LoVo (cell line): ENCODE measurements at regions not wholly inside any gene's neighbourhood (a gene's known extent, or its start where the extent isn't known, plus 50 kb on each side); places are given as distances from the start of the nearest gene placed in this dataset.

Source experiments
- DNase-seq: peaks from one replicate; pipeline ENCODE4 v3.0.0-alpha.2; 2016; ENCODE audit warnings: low spot score

- DNase-seq, result no peak
Measured at GRCh38 chr18:43882358-43883055, 605.2 kb upstream of the SYT4 start.

GRCh38 chr18:43883886-43884285, 606.6 kb upstream of the SYT4 start:
- no peak for DNase-seq

GRCh38 chr18:43886341-43886740, 609.1 kb upstream of the SYT4 start:
- DNase-seq, result no peak

DNA sequence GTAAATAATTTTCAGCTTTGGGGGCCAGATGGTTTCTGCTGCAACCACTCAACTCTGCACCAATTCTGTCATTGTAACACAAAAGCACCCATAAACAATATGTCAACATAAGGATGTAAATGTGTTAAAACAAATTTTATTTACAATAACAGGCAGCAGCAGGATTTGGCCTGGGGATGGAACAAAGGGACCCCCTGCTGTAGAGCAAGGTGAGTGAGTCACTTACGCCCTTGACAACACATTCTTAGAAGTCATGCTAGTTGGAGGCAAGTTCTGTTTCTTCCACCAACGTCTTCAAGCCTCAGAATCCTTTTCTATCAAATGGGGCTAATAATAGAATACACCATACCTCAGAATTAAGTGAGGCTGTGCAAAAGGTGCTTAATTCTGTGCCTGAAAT, 610.2 kb upstream of the SYT4 start:
- DNase-seq, result no peak

GRCh38 chr18:43888598-43888997, 611.3 kb upstream of the SYT4 start:
- DNase-seq, result no peak

DNA sequence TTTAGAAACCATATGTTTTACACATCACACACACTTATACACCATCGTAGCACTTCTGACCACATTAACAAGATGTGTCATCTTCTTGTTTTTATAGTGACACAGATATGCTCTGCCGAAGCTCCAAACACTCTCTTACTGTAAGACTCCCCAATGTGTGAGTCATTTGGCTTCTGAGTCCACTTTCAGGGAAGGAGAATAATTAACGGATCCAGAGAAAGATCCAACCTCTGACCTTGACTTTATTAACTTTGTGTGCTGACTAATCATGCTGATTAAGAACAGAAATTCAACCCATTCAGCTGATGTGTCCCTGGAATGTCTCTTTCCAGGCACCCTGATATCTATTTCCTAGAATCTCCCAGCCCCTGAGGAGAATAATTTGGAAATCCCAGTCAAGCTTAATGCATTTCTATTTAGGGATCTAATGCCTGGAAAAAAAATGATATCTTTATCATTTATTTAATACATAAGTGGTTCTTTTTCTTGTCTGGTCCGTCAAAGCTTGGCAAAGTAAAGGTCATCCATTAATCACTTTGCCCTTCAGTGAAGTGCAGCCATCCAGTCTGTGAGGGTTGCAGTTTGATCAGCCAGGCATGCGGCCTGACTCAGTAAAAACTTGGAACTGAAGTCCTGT, 615.8 kb upstream of the SYT4 start:
- no peak for DNase-seq

DNA sequence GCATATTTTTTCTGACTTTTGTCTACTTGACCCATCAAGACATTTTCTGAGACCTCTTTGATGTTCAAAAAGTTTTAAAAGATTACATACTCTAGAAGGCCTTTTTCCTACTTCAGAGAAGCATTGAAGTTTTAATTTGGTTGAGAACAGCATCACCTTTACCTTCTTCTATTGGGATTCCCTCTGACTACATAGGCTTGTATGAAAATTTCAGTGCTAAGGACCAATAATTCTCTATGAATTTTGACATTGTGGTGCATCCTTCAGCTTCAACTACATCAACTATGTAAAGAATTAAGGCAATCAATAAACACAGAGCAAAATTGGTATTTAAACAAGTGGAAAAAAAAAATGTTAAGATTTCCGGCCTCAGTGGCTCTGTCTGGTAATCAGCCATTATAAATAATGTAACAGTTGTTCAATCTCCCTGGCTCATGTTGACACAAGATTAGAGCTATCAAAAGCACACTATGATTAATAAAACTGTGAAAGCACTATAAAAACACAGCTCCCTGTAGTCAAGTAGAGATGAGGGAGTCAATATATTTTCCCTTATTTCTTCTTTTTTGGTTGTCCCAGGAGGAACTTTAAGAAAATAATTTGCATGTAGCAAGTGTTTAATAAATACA, 627.0 kb upstream of the SYT4 start:
- DNase-seq, result no peak

- DNase-seq, result no peak
Measured at GRCh38 chr18:43914018-43914417, 636.7 kb upstream of the SYT4 start.

- DNase-seq, result no peak
Measured at GRCh38 chr18:43916984-43917383, 639.7 kb upstream of the SYT4 start.

- DNase-seq, result no peak
Measured at GRCh38 chr18:43917520-43917919, 640.2 kb upstream of the SYT4 start.

- no peak for DNase-seq
Measured at GRCh38 chr18:43919551-43919950, 642.3 kb upstream of the SYT4 start.

GRCh38 chr18:43931439-43931838, 654.1 kb upstream of the SYT4 start:
- DNase-seq, result no peak

DNA sequence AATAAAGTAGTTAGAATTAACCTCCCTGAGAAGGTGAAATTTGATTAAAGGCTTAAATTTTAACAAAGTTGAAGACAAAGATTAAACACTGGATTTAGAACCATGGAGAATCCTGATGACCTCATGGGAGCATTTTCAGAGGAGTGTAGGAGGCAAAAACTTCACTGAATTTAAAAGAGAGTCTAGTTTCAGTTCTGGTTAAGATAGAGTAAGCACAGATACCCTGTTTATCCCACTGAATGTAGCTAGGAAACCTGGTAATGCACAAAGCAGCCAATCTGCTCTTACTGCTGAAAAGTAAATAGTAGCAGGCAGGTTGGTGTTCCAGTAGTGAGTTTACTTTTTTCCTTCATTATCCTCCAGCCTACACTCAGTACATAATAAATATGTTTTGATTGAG, 654.9 kb upstream of the SYT4 start:
- no peak for DNase-seq

DNA sequence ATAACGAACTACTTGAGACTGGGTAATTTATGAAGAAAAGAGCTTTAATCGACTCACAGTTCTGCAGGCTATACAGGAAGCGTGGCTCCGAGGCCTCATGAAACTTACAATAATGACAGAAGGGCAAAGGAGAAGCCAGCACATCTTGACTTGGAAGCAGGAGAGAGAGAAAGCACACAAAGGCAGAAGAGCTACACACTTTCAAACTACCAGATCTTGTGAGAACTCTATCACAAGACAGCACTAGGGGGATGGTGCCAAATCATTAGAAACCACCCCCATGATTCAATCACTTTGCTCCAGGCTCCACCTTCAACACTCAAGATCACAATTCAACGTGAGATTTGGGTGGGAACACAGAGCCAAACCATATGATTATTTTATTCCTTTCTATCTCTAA, 655.9 kb upstream of the SYT4 start:
- DNase-seq, result no peak

GRCh38 chr18:43934322-43934721, 657.0 kb upstream of the SYT4 start:
- DNase-seq, result no peak

- DNase-seq, result no peak
Measured at GRCh38 chr18:43934781-43935471, 657.6 kb upstream of the SYT4 start.

- DNase-seq, result no peak
Measured at GRCh38 chr18:43936176-43936575, 658.9 kb upstream of the SYT4 start.

GRCh38 chr18:43949291-43949690, 672.0 kb upstream of the SYT4 start:
- no peak for DNase-seq

DNA sequence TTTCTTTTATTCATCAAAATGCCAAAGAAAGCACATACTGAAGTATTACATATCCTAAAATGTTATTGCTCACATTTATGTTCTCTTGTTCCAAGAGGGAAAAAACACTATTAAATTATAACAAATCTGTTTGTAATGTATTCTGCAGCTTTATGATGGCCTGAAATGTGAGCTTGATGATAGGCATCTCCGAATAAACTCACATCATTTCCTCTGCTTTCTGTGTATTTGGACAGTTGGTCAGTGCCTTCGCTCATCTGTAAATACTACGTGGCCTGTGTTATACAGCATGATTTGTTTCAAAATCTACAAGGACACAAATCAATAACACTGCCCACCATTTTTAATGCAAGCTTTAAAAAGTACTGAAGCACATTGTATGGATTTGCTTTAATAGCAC, 672.8 kb upstream of the SYT4 start:
- DNase-seq, result no peak

- DNase-seq, result no peak
Measured at GRCh38 chr18:43952398-43952797, 675.1 kb upstream of the SYT4 start.

GRCh38 chr18:43961722-43962121, 684.4 kb upstream of the SYT4 start:
- DNase-seq, result no peak

GRCh38 chr18:43964666-43965065, 687.4 kb upstream of the SYT4 start:
- DNase-seq, result no peak

- no peak for DNase-seq
Measured at GRCh38 chr18:43965691-43966090, 688.4 kb upstream of the SYT4 start.
